ENCODE measurements at regions not wholly inside any gene's neighbourhood (a gene's known extent, or its start where the extent isn't known, plus 50 kb on each side); places are given as distances from the start of the nearest gene placed in this dataset.

- TF ChIP-seq ATF3 (IDR thresholded peaks at IDR 0.05; ENCODE audit: borderline replicate concordance, extremely low read depth, low read depth, low read length) (no peak), ZNF274 (IDR thresholded peaks at IDR 0.05; ENCODE audit: insufficient read depth, insufficient read length) (no peak), GABPA (IDR thresholded peaks at IDR 0.05; ENCODE audit: low read depth) (no peak), TAF1 (IDR thresholded peaks at IDR 0.05; ENCODE audit: borderline replicate concordance, low read depth, low read length) (no peak), EZH2 (IDR thresholded peaks at IDR 0.05; ENCODE audit: borderline replicate concordance, control insufficient read depth, low read depth, low read length) (no peak), BRCA1 (IDR thresholded peaks at IDR 0.05; ENCODE audit: low read depth, low read length) (no peak), RFX5 (IDR thresholded peaks at IDR 0.05; ENCODE audit: low read depth, low read length) (no peak), PML (IDR thresholded peaks at IDR 0.05; ENCODE audit: low read length) (no peak), SREBF1 (IDR thresholded peaks at IDR 0.05; ENCODE audit: low read length) (no peak), SMARCA5 (IDR thresholded peaks at IDR 0.05) (no peak), NR2C2 (IDR thresholded peaks at IDR 0.05; ENCODE audit: borderline replicate concordance, control insufficient read depth, insufficient read length, low read depth) (no peak)
Measured at GRCh38 chr20:48492715-48493070, 335.1 kb downstream of the PREX1 start.
